HepG2 (cell line): ENCODE measurements at regions not wholly inside any gene's neighbourhood (a gene's known extent, or its start where the extent isn't known, plus 50 kb on each side); places are given as distances from the start of the nearest gene placed in this dataset.

Experiments
- ATAC-seq: fragments of 200-7000 bp; cut with Tn5 transposase; 3 replicates; pipeline ENCODE4 v1.9.1; 2020; ENCODE audit warnings: mild to moderate bottlenecking, moderate library complexity
- BruUV-seq: library from RNA; stranded (reverse); fragments of 400-500 nt; replicated peaks from 2 replicates; lab custom pipeline; 2021; lab: Mats Ljungman, UMichigan
- CTCF ChIA-PET: fragments of 300-600 bp; formaldehyde crosslinking; extraction: SDS; loops from one replicate; lab custom pipeline; 2021; ENCODE audit warnings: low total read pairs, inconsistent platforms, low intra/inter-chr PET ratio; lab: Yijun Ruan, JAX
- POLR2A ChIA-PET: fragments of 350-600 bp; sonication (Branson Sonifier 250); formaldehyde crosslinking; loops from one replicate; lab custom pipeline; 2020; ENCODE audit warnings: antibody characterized with exemption, inconsistent platforms; lab: Yijun Ruan, JAX
- DNase-seq: peaks from one replicate; pipeline ENCODE4 v3.0.0-alpha.2; 2015; ENCODE audit warnings: low spot score
- FAIRE-seq: peaks from 3 replicates; lab custom pipeline; 2011; peaks lifted over from hg19 to GRCh38; lab: Jason Lieb, UNC
- H2AFZ ChIP-seq: one replicate; pipeline ENCODE4 v1.6.1; 2011; ENCODE audit warnings: low read length, inconsistent platforms
- H3K27ac ChIP-seq: fragments of 300-600 bp; 3 replicates; pipeline ENCODE4 v1.8.0; 2011; ENCODE audit warnings: mixed run types, mild to moderate bottlenecking, mixed read lengths, low read length, inconsistent platforms; ENCODE audit not compliant: insufficient read depth; ENCODE audit errors: extremely low read length
- H3K27me3 ChIP-seq, 2 experiments: fragments of 200-600 bp in 1 of 2; 2 replicates in 1 of 2; 3 replicates in 1 of 2; pipeline versions ENCODE4 v1.6.0 to v1.8.0; 2011; ENCODE audit warnings: low read length in 2 of 2, mild to moderate bottlenecking in 2 of 2, moderate library complexity in 2 of 2, inconsistent platforms in 1 of 2; ENCODE audit not compliant: insufficient read depth in 2 of 2, control insufficient read depth in 1 of 2
- H3K36me3 ChIP-seq, 2 experiments: fragments of 200-600 bp in 1 of 2; replicated peaks in 1 of 2; 2 replicates in 1 of 2; 3 replicates in 1 of 2; pipeline versions ENCODE4 v1.5.1 to v1.8.0; 2011; ENCODE audit warnings: low read length in 2 of 2, inconsistent platforms in 1 of 2; ENCODE audit not compliant: insufficient read depth in 2 of 2, control insufficient read depth in 1 of 2
- H3K4me1 ChIP-seq: 2 replicates; pipeline ENCODE4 v1.5.1; 2012; ENCODE audit warnings: low read length, inconsistent platforms; ENCODE audit not compliant: insufficient read depth
- H3K4me2 ChIP-seq: 2 replicates; pipeline ENCODE4 v1.6.0; 2011; ENCODE audit warnings: low read depth, low read length, inconsistent platforms
- H3K4me3 ChIP-seq, 3 experiments: fragments of 200-600 bp in 1 of 3; sonication (generic), shearing (Covaris generic) in 1 of 3; replicated peaks in 1 of 3; 2 replicates each; pipeline ENCODE4 v1.5.1; 2011 to 2016; ENCODE audit warnings: low read length in 3 of 3, inconsistent platforms in 2 of 3, low read depth in 2 of 3, mild to moderate bottlenecking in 2 of 3, control low read depth in 1 of 3, mixed read lengths in 1 of 3; ENCODE audit not compliant: insufficient read depth in 1 of 3
- H3K79me2 ChIP-seq: one replicate; pipeline ENCODE4 v1.6.1; 2011; ENCODE audit warnings: low read length, inconsistent platforms; ENCODE audit not compliant: insufficient read depth
- H3K9ac ChIP-seq: 2 replicates; pipeline ENCODE4 v1.6.0; 2011; ENCODE audit warnings: mild to moderate bottlenecking, low read depth, low read length, inconsistent platforms; ENCODE audit not compliant: insufficient read depth
- H3K9me3 ChIP-seq: 2 replicates; pipeline ENCODE4 v1.5.1; 2012; ENCODE audit warnings: mild to moderate bottlenecking, low read length
- H4K20me1 ChIP-seq: 2 replicates; pipeline ENCODE4 v1.6.0; 2011; ENCODE audit warnings: inconsistent platforms, mild to moderate bottlenecking, low read length, moderate library complexity; ENCODE audit not compliant: insufficient read depth
- POGK ChIP-seq: sonication (generic); formaldehyde crosslinking; conservative IDR thresholded peaks from 2 replicates; pipeline ENCODE4 v1.8.0; 2022; ENCODE audit warnings: mild to moderate bottlenecking, moderate library complexity, missing genetic modification reagents
- TCF7 ChIP-seq: sonication (generic); IDR thresholded peaks from 2 replicates; pipeline ENCODE4 v1.6.1; 2016; ENCODE audit warnings: antibody characterized with exemption, low read depth
- ZBTB7A ChIP-seq: sonication (generic); formaldehyde crosslinking; IDR thresholded peaks from 2 replicates; pipeline ENCODE4 v1.8.0; 2022; ENCODE audit warnings: mild to moderate bottlenecking, missing genetic modification reagents
- ZFP37 ChIP-seq: sonication (generic); formaldehyde crosslinking; IDR thresholded peaks from 2 replicates; pipeline ENCODE4 v1.4.0; 2020; ENCODE audit warnings: missing genetic modification reagents, borderline replicate concordance
- ZNF296 ChIP-seq: sonication (generic); formaldehyde crosslinking; conservative IDR thresholded peaks from 2 replicates; pipeline ENCODE4 v1.5.0; 2020; ENCODE audit warnings: mild to moderate bottlenecking, missing genetic modification reagents
- ZNF564 ChIP-seq: sonication (generic); formaldehyde crosslinking; IDR thresholded peaks from 2 replicates; pipeline ENCODE4 v1.8.1; 2023; ENCODE audit warnings: mild to moderate bottlenecking, missing genetic modification reagents
- ZNF776 ChIP-seq: sonication (generic); formaldehyde crosslinking; IDR thresholded peaks from 2 replicates; pipeline ENCODE4 v1.4.0; 2020; ENCODE audit warnings: mild to moderate bottlenecking, missing genetic modification reagents
- ZNF891 ChIP-seq: sonication (generic); formaldehyde crosslinking; IDR thresholded peaks from 2 replicates; pipeline ENCODE4 v1.5.0; 2020; ENCODE audit warnings: mild to moderate bottlenecking, missing genetic modification reagents
- WGBS: methylation state at CpG from one replicate; pipeline ENCODE4 v1.1.6; 2017; ENCODE audit warnings: low lambda C conversion rate; 5-methylcytosine and 5-hydroxymethylcytosine counted together
- in situ Hi-C: cut with HindIII; loops from 2 replicates; pipeline ENCODE4 v1.10.0; 2017; ENCODE audit warnings: low pct_unique_long_range_greater_than_20kb; ENCODE audit not compliant: extremely low pct_ligation_motif_present
- intact Hi-C: fragments of 100-400 bp; cut with micrococcal nuclease; formaldehyde crosslinking; loops from one replicate; pipeline ENCODE4 v1.10.0; 2022; ENCODE audit not compliant: unreplicated experiment
- TF ChIP-seq, protein P1 (sequence below): sonication (generic); formaldehyde crosslinking; IDR thresholded peaks from 2 replicates; pipeline ENCODE4 v1.4.0; 2020; ENCODE audit warnings: missing genetic modification reagents, borderline replicate concordance
- TF ChIP-seq, protein P2 (sequence below), 2 experiments: sonication (generic) in 1 of 2; formaldehyde crosslinking in 1 of 2; IDR thresholded peaks; 2 replicates each; pipeline versions ENCODE4 v1.4.0 to v1.6.1; 2018 to 2020; ENCODE audit warnings: missing genetic modification reagents in 2 of 2, borderline replicate concordance in 1 of 2, low read depth in 1 of 2, mild to moderate bottlenecking in 1 of 2, missing biosample characterization in 1 of 2

GRCh38 chr18:10368456-10369453 lies 85.7 kb upstream of the APCDD1 start (continued):
- TF ChIP-seq ZNF296 (CRISPR knock-in tag) (no peak), POGK (CRISPR knock-in tag) (no peak), ZFP37 (CRISPR knock-in tag) (no peak), ZNF891 (CRISPR knock-in tag) (no peak), ZBTB7A (CRISPR knock-in tag) (no peak)
- TF ChIP-seq, protein P1, sequence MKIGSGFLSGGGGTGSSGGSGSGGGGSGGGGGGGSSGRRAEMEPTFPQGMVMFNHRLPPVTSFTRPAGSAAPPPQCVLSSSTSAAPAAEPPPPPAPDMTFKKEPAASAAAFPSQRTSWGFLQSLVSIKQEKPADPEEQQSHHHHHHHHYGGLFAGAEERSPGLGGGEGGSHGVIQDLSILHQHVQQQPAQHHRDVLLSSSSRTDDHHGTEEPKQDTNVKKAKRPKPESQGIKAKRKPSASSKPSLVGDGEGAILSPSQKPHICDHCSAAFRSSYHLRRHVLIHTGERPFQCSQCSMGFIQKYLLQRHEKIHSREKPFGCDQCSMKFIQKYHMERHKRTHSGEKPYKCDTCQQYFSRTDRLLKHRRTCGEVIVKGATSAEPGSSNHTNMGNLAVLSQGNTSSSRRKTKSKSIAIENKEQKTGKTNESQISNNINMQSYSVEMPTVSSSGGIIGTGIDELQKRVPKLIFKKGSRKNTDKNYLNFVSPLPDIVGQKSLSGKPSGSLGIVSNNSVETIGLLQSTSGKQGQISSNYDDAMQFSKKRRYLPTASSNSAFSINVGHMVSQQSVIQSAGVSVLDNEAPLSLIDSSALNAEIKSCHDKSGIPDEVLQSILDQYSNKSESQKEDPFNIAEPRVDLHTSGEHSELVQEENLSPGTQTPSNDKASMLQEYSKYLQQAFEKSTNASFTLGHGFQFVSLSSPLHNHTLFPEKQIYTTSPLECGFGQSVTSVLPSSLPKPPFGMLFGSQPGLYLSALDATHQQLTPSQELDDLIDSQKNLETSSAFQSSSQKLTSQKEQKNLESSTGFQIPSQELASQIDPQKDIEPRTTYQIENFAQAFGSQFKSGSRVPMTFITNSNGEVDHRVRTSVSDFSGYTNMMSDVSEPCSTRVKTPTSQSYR (CRISPR knock-in tag), result no peak
- TF ChIP-seq, all 625 proteins: peak for 0

DNA sequence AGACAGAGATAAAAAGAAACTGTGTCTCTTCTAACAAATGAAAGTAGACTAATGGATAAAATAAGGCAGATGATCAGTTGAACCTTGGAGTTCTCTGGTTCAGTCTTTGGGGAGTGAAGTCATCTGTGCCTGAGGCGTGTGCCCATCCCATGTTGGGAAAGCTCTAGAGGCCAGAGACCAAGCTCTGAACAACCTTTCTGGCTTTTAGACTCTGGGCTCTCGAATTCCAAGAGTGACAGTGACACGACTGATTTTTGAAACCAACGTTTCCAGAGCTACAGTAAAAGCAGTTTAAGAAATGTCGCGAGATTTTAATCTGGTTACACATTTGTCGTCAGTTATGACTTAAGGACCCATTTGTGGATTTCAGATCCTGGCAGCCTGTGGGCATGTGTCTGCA lies 83.7 kb upstream of the APCDD1 start:
- Histone ChIP-seq H2AFZ (no peak overlapping the region), H3K9me3 (no peaks in the 10 kb centered on the region), H3K4me3 (no peak overlapping the region), H3K36me3 (no peaks in the 10 kb centered on the region), H3K4me1 (no peaks in the 10 kb centered on the region)
- in situ Hi-C loops, result no loop called here
- CTCF ChIA-PET, result no interaction called here
- FAIRE-seq, result no peak
- no peak for TF ChIP-seq TCF7
- no peak for TF ChIP-seq ZNF776 (CRISPR knock-in tag)
- TF ChIP-seq, protein P2, sequence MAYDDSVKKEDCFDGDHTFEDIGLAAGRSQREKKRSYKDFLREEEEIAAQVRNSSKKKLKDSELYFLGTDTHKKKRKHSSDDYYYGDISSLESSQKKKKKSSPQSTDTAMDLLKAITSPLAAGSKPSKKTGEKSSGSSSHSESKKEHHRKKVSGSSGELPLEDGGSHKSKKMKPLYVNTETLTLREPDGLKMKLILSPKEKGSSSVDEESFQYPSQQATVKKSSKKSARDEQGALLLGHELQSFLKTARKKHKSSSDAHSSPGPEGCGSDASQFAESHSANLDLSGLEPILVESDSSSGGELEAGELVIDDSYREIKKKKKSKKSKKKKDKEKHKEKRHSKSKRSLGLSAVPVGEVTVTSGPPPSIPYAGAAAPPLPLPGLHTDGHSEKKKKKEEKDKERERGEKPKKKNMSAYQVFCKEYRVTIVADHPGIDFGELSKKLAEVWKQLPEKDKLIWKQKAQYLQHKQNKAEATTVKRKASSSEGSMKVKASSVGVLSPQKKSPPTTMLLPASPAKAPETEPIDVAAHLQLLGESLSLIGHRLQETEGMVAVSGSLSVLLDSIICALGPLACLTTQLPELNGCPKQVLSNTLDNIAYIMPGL (CRISPR knock-in tag; IDR thresholded peaks at IDR 0.05; ENCODE audit: borderline replicate concordance in 1 of 2, low read depth in 1 of 2), result no peak
- TF ChIP-seq ZNF564 (CRISPR knock-in tag), result no peak
- TF ChIP-seq, all 625 proteins: peak for 0
- POLR2A ChIA-PET, result no interaction called here
- H4K20me1 ChIP-seq, result no peaks in the 10 kb centered on the region
- no TSS peak for BruUV-seq
- ATAC-seq (no peak), DNase-seq (no peak)
- no peak overlapping the region for H3K9ac ChIP-seq
- peaks cover 0 to 20% of the 10 kb centered on the region in 2 experiments; a peak in 1 of 5 replicates for H3K27me3 ChIP-seq
- WGBS, result 41% methylated on average over 7 of the region's 7 CpGs
- H3K79me2 ChIP-seq, result no peaks in the 10 kb centered on the region
- no peak overlapping the region for H3K27ac ChIP-seq
- H3K4me2 ChIP-seq, result no peak overlapping the region
- intact Hi-C loops, result no loop called here
